WTC11 (cell line): ENCODE measurements at regions not wholly inside any gene's neighbourhood (a gene's known extent, or its start where the extent isn't known, plus 50 kb on each side); places are given as distances from the start of the nearest gene placed in this dataset.

ENCODE experiments used
- CREB1 ChIP-seq: sonication (generic); formaldehyde crosslinking; IDR thresholded peaks from 2 replicates; pipeline ENCODE4 v1.8.0; 2023; ENCODE audit warnings: mild to moderate bottlenecking, missing genetic modification reagents
- TEAD1 ChIP-seq: sonication (generic); formaldehyde crosslinking; IDR thresholded peaks from 2 replicates; pipeline ENCODE4 v1.8.0; 2022; ENCODE audit warnings: mild to moderate bottlenecking, missing genetic modification reagents
- ZBTB21 ChIP-seq: sonication (generic); formaldehyde crosslinking; IDR thresholded peaks from 2 replicates; pipeline ENCODE4 v1.8.1; 2023; ENCODE audit warnings: mild to moderate bottlenecking, missing genetic modification reagents, borderline replicate concordance
- TF ChIP-seq, protein P1 (sequence below): fragments of 200-600 bp; IDR thresholded peaks from 2 replicates; pipeline ENCODE4 v1.8.0; 2022; ENCODE audit warnings: antibody characterized with exemption
- TF ChIP-seq, protein P2 (sequence below): fragments of 250-450 bp; sonication (Bioruptor Pico); IDR thresholded peaks from 2 replicates; pipeline ENCODE4 v1.8.0; 2021; ENCODE audit warnings: mild to moderate bottlenecking
- TF ChIP-seq, protein P3 (sequence below): sonication (generic); formaldehyde crosslinking; IDR thresholded peaks from 2 replicates; pipeline ENCODE4 v1.8.1; 2022; ENCODE audit warnings: missing genetic modification reagents, borderline replicate concordance

DNA sequence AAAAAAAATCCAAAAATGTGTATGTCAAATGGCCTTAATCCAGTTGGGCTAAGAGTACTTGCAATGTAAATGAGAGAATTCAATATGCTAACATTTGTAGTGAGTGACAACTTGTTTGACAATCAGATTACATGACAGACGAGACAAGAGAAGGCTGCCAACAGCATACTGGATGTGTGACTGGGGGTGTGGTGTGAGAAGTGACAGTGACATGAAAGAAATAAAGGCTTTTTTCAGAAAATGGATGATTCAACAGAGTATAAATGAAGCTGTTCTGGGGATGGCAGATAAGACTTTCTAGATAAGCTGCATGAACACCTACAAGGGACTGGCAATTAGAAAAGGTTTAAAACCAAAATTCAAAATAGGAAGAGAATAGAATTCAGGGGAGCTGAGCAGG lies 143.4 kb downstream of the CENPC start:
- TF ChIP-seq, protein P1, sequence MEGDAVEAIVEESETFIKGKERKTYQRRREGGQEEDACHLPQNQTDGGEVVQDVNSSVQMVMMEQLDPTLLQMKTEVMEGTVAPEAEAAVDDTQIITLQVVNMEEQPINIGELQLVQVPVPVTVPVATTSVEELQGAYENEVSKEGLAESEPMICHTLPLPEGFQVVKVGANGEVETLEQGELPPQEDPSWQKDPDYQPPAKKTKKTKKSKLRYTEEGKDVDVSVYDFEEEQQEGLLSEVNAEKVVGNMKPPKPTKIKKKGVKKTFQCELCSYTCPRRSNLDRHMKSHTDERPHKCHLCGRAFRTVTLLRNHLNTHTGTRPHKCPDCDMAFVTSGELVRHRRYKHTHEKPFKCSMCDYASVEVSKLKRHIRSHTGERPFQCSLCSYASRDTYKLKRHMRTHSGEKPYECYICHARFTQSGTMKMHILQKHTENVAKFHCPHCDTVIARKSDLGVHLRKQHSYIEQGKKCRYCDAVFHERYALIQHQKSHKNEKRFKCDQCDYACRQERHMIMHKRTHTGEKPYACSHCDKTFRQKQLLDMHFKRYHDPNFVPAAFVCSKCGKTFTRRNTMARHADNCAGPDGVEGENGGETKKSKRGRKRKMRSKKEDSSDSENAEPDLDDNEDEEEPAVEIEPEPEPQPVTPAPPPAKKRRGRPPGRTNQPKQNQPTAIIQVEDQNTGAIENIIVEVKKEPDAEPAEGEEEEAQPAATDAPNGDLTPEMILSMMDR: no peak
- TF ChIP-seq, protein P2, sequence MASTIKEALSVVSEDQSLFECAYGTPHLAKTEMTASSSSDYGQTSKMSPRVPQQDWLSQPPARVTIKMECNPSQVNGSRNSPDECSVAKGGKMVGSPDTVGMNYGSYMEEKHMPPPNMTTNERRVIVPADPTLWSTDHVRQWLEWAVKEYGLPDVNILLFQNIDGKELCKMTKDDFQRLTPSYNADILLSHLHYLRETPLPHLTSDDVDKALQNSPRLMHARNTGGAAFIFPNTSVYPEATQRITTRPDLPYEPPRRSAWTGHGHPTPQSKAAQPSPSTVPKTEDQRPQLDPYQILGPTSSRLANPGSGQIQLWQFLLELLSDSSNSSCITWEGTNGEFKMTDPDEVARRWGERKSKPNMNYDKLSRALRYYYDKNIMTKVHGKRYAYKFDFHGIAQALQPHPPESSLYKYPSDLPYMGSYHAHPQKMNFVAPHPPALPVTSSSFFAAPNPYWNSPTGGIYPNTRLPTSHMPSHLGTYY (CRISPR knock-in tag): no peak
- TF ChIP-seq CREB1 (CRISPR knock-in tag) (no peak), TEAD1 (CRISPR knock-in tag) (no peak), ZBTB21 (CRISPR knock-in tag) (no peak)
- TF ChIP-seq, protein P3, sequence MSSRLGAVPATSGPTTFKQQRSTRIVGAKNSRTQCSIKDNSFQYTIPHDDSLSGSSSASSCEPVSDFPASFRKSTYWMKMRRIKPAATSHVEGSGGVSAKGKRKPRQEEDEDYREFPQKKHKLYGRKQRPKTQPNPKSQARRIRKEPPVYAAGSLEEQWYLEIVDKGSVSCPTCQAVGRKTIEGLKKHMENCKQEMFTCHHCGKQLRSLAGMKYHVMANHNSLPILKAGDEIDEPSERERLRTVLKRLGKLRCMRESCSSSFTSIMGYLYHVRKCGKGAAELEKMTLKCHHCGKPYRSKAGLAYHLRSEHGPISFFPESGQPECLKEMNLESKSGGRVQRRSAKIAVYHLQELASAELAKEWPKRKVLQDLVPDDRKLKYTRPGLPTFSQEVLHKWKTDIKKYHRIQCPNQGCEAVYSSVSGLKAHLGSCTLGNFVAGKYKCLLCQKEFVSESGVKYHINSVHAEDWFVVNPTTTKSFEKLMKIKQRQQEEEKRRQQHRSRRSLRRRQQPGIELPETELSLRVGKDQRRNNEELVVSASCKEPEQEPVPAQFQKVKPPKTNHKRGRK (CRISPR knock-in tag): no peak
